Suppressor macrophage (primary cell): ENCODE measurements at regions not wholly inside any gene's neighbourhood (a gene's known extent, or its start where the extent isn't known, plus 50 kb on each side); places are given as distances from the start of the nearest gene placed in this dataset.
A peak's percentile ranks its signal among the peaks of the same experiment; 100 is the strongest.

Experiments used
- DNase-seq, 4 experiments: peaks; one replicate each; pipeline ENCODE4 v3.0.0-alpha.2; 2020 to 2022

DNA sequence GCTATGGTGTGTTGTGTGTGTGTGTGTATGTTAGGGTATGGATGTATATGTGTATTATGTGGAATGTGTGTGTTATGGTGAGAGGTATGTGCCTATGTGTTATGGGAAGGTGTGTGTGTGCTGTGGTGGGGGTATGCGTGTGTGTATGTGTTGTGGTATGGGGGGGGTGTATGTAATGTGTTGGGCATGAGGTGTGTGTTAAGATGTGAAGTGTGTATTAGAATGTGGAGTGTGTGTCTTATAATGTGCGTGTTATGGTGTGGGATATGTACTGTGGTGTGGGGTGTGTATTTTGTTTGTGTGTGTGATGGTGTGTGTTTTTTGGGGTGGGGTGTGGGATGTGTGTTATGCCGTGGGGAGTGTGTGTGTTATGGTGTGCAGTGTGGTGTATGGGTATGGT is 242.5 kb downstream of the RHOU start:
- DNase-seq: no peak

DNA sequence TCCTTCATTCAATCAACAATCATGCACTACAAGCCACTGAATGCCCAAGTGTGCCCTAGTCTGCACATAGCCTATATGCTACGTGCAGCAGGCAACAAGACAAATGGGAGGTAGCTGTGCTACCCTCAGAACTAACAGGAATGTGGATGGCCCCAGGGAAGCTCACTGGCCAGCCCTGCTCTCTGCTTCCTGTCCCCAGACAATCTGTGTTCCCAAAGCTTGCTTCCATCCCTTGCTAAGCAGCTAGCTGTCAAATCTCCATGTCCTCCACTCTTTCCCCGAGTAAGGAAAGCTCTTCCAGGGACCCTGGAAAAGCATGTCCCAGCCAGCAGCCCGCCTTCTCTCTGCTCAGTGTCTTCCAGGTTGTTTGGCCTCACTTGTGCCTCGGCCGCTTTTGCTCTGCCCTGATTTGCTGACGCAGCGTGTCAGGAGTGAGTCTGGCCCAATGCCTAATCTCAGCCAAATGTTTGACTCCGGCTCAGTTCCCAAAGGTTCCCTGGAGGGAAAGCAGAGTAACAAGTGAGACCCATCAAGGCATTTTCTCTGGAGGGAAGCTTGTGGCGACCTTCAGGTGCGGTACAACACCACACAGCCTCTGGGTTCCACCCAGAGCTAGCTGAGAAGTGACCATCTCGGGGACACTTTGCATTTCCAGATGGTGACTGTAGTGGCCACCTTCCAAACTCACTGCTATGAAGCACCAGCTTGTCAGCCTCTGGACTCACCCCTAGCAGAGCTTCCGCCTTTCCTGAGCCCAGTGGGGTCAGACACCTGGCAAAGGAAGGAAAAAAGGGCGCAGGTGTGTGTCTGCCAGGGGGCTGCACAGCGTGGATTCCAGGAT is 243.4 kb downstream of the RHOU start:
- DNase-seq: no peak

DNA sequence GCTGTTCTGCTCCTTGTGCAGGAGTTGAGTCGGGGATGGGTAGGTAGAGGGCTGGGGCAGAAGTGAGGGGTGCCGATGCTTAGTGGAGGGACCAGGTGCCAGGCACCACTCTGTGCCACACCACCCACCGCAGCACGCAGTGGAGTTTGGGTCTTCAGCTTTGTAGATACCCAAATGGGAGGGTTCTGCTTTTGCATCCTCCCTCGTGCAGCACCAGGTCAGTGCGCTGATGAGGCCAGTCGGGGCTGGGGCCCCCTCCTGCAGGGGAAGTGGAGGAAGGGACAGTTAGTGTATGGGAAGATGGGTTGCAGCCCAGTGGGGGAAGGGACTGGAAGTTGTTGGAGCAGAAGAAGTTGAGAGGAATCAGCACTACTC is 244.0 kb downstream of the RHOU start:
- peak in 3 of 4 experiments; percentile 33 to 52 (median 35) for DNase-seq

DNA sequence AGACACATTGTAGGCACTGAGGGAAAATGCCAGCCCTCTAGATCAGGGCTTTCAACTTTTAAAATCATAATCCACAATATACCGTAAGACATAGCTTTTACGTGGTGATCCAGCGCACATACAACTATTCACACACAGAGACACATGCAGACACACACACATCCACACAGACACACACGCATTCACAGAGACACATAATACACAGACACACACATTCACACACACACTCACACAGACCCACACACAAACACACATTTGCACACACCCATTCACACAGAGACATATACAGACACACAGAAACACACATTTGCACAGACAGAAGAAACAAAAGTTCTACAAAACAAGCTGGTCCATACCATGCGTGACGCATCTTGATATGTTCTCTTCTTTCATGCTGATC is 244.5 kb downstream of the RHOU start:
- DNase-seq: no peak

DNA sequence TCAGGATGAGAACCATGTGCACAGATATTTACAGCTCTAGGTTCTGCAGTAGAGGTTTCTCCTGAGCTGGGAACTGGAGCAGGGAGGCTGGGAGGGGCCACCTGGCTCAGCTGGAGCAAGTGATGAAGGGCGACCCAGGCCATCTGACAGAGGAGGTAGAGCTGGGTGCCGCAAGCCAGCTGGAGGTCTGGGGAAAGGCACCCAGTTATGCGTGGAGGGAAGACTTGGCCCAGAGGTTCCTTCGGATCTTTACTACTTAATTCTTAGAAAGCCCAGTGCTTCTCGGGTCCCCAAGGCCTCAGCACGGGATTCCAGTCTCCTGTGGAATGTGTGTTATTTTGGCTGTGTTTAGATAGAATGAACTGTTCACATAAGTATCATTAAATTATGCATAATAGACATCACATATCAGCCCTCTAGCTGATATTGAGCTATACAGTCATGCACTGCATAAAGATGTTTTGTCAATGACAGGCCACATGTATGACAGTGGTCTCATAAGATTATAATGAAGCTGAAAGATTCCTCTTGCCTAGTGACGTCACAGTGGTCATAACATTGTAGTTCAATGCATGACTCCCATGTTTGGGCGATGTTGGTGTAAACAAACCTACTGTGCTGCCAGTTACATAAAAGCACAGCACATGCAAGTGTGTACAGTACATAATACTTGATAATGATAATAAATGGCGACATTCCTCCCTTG is 245.1 kb downstream of the RHOU start:
- no peak for DNase-seq

DNA sequence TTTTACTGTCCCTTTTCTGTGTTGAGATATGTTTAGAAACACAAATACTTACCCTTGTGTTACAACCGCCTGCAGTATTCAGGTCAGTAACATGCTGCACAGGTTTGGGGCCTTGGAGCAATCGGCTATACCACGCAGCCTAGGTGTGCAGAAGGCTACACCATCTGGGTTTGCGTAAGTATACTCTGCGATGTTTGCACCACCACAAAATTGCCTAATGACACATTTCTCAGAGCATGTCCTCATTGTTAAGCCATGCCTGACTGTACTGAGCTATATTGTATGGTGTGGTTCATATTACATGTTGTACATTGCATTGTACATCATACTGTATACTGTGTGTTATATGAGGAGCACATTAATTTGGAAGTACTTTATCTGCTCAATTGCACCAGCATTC is 247.4 kb downstream of the RHOU start:
- peak in 2 of 4 experiments; percentile 22 to 36 for DNase-seq

DNA sequence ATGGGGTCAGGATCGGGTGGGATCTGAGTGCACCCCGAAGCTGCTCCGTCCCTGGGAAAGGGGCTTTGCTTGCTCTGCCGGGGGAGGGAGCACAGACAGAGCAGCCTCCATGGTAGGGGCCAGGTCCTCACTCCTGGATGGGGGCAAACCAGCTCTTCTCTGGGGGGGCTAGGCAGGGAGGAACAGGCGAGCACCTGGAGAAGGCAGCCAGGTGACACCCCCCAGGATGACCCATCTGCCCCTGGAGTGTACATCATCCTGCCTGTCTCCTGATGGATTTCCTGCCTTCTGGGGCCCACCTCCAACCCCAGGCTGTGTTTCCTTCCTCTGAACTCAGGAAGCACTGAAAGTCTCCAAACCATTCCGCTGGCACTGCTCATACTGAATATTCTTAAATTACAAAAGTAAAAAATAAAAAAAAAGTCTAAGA is 248.0 kb downstream of the RHOU start:
- no peak for DNase-seq

DNA sequence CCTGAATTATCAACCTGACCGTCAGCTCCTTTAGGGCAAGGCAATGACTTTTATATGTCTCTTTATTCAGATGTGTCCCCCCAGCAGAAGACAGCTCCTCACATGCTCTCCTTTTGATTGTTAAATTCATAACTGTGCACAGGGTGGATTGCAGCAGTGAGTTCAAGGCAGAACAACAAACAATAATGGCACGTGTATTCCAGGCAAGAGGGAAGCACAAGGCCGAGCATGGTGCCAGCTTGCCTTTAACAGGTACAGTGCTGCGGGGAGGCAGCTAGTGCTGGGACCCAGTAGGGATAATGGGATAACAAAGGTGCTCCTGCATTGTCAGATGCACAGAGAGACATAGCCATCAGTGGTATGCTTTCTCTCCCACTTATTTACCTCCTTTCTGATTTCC is 248.4 kb downstream of the RHOU start:
- DNase-seq: no peak

DNA sequence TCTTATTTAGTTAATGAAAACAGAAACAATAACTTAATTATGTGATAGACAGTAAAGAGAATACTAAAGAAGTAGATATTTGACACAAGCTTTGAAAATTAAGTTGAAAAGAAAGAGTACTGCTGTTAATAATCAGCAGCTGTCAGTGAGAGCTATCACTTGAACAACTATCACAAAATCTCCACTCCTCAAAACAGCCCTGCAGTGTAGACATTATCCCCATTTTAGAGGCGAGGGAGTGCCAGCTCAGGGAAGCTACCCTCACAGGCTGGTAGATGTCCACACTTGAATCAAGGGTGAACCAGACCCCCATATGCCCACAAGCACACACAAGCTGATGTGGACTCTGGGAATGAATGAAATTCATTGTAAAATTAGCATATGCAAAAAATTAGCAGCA is 248.8 kb downstream of the RHOU start:
- DNase-seq: no peak

DNA sequence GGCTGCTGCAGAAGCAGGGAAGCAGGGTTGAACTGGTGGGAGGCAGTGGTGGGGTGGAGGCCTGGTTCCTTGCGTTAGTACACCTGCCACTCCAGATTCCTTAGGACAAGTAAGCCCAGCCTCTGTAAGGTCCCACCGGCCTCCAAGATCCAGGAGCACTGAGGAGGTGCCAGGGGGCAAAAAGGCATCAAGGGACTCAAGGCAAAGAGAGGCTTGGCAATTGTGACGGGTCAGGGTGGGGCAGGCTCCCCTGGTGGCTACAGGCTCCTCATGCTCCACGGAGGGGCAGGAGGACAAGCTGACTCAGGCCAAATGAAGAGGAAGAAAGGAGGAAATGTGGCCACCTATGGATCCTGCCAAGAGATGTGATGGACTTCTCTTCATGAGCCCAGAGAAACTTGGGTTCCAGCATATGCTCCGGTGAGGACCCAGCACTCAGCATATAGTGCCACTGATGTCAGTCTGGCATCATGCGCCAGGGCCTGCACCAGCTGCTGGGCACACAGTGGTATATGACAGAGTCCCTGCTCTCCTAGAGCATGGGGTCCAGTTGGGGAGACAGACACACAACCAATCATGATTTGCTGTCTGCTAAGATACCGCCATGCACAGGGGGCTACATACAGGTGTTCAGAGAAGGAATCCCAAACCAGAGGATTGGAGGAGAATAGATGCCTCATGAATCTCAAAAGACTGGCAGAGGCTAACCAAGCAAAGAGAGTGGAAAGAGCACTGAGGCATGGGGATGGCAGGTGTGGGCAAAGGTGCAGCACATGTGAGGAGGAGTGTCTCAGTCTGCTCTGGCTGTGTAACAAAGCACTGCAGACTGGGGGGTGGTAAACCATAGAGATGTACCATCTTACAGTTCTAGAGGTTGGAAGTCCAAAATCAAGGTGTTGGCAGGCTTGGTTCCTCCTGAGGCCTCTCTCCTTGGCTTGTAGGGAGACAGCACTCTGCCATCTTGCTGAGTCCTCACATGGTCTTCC is 249.7 kb downstream of the RHOU start:
- no peak for DNase-seq

DNA sequence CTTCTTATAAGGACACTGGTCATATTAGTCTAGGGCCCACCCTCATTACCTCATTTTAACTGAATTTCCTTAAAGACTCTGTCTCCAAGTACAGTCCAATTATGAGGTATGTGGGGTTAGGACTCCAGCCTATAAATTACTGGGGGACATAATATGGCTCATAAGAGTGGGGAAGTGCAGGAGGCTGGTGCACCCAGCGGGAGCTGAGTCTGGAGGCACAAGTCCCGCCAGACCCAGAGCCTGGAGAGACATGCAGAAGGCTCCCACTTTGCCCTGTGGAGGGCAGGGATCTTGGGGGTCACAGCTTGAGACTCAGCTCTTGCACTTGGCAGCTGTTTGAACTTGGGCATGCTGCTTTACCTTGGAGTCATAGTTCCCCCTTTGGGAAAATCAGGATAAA is 250.4 kb downstream of the RHOU start:
- no peak for DNase-seq

DNA sequence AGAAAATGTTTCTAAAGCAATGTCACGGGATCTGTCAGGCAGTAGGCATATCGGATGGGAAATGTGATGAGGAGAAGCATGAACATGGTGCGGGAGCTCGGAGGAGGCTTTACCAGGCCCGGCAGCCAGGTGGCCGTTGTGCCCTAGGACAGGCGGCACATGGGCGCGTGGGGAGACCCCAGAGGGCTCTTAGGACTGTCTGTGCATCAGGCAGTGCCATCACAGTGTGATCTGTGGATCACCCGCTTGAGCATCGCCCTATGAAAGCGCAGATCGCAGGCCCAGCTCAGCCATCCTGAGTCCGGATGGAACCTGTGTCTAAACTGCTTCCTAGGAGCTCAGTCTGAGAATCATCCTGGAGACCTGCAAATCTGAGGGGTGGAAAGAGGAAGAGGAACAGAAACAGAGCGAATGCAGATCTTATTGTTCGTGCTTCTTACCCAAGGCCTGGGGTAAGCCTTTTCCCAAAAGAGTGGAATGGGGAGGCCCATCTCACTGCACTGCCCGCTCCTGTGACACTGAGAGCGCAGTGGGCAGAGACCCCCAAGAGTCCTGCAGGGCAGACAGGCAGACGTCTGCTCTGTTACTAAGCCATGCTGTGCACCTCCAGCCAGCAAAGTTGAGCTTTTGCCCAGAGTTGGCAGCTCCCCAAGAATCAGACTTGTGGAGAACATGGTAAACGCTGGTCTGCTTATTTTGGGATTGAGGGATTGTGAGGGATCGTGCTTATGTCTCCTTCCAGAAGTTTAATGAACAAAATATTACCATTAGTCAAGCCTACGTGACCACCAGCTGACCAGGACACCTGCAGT is 251.0 kb downstream of the RHOU start:
- DNase-seq: peak; percentile 30 to 76 (median 66)

DNA sequence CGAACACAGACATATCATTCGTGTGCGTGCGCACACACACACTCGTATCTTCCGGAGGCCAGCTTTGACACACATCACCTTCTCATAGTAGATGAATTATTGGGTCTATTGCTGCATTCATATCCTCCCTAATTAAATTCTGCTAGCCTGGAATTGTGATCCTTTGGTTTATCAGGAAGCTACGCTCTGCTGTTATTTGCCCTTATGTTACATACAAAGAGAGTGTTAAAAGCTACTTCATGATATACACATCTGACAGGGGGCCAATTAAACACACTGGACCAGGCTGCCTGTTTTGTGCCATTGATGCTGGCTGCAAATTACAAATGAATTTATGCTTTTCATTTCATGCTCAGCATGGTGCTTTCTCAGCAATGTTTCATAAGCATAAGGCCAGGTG is 252.0 kb downstream of the RHOU start:
- DNase-seq: no peak

DNA sequence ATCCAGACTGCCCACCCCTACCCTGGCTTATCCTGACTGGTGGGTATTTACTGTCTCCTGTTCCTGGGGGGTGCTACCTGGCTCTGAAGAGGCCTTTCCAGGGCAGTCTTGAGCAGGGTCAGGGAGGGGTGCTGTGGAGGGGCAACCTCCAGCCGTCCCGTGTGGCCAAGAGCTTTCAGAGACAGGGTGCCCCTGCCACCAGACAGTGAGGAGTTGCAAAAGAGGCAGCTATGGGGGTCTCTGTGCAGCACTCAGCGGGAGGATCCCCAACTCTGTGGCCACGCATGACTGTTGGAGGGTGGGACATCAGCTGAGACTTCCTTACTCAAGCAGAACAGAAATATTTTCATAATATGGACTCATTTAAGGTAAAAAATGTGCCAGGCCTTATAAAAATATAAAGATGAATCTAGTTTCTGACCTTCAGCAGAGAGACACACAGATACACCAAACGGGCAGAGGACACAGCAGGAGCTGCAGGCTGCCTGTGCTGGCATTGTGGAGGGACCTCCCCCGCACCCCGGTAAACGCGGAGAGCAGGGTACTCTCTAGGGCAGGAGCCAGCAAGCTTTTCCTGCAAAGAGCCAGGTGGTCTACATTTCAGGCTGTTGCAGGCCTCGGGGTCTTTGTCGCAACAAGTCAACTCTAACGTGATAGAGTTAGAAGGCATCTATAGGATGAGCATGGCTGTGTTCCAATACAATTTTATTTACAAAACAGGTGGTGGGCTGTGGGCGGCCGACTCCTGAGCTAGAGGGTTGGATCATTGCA is 252.6 kb downstream of the RHOU start:
- no peak for DNase-seq

DNA sequence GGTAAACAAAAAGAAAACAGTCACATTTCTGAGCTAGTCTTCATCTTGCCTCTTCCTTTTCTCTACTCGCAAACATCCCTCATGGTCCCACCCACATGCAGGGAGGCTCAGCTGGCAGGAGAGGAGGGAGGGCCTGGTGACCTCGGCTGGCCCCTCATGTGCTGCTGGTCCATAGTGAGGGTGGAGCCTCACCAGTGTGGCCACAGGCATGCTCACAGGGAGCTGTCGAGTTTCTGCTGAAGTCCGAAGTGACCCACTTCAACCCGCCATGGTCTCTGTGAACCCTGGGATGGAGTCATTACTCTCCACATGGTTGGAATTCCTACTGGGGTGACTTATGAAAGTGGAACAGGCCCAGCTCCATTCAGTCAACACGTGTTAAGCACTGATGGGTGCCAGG is 253.4 kb downstream of the RHOU start:
- DNase-seq: peak; percentile 57 to 80 (median 70)

DNA sequence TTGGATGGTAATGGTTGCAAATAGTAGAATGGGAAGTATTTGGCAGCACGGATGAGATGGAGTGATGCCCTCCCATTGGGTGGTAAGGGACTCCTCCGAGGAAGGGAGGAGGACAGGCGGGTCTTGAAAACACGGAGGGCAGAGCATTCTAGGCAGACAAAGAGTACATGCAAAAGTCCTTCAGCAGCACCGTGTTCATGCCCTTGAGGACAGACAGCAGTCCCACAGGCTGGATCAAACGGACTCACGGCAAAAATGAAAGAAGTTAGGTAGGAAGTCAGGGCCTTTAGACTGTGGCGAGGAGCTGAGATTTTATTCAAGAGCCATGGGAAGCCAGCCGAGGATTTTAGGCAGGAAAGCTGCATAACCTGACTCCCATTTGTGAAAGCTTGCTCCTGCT is 253.9 kb downstream of the RHOU start:
- no peak for DNase-seq

DNA sequence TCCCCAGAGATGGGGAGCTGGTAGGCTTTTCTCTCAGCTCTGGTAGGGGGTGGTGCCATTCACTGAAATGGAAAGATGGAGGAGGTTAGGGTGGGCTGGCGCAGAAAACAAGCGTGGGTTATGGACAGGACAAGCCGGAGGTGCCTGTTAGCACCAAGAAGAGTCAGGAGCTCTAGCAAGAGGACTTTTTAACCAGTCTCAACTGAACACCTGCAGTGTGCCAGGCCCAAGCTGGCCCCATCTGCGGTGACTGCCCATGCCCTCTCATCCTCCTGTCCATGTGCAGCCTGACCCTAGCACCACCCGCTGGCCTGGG is 254.4 kb downstream of the RHOU start:
- no peak for DNase-seq

DNA sequence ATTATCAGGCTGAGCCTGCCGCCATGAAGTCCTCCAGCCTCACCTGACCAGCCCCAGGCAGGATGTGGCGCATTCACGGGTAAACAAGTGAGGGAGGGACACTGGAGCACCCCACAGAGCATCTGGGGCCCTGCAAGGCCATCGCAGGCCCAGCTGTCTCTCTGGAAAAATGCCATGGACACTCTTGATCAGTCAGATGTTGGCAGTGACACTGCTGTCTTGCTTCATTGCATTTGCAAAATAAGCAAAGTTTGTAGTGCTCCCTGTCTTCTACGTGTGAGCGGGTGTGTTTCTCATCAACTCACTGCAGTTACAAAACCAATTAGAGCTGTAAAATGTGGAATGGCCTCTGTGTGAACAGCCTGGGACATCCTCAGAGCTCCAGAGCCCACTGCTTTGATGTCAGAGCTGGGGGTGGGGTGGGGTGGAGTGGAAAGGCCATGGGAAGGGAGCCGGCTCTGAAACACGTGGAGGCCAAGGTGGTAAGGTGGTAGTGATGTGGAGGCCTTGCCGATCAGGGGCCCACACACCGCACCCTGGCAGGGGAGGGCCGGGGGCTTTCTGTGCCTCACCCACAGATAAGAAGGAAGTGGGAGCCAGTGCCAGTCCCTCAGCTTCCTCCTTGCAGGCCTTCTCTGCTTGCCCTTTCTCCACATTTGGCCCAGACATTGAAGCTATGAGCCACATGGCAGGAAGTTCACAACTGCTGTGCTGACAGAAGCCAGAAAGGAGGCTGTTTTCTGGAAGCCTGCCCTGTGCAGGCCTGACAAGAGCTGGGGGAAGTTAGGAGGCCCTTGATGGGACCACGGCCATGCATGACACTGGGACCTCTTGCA is 254.9 kb downstream of the RHOU start:
- peak; percentile 89 to 96 (median 92) for DNase-seq

DNA sequence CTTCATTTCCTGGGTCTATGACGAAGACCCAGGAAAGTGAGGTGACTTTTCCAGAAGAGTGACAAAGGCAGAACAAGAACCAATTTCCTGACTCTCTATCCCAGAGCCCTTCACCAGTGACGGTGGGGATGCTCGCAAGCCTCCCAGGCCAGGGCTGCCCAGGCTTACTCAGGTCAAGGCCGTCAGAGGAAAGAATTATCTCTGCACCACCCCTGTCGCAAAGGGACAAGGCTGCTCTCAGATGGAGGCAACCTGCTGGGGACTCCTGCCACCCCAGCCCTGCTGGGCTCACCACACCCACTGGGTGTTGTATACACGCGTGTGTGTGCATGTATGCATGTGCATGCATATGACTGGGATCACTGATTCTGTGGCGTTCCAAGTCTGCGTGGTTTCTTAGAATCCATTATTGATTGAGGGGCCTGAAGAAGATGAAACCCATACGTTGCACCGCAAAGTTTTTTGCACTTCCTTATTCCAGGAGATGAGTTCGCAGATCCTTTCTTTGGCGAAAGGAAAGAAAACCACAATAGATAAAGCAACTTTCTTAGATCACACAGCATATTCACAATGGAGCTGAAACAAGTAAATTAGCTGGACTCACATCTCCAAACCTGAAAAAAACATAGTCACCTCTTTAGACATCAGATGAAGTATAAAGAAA is 255.8 kb downstream of the RHOU start:
- DNase-seq: peak in 3 of 4 experiments; percentile 34 to 64 (median 59)

DNA sequence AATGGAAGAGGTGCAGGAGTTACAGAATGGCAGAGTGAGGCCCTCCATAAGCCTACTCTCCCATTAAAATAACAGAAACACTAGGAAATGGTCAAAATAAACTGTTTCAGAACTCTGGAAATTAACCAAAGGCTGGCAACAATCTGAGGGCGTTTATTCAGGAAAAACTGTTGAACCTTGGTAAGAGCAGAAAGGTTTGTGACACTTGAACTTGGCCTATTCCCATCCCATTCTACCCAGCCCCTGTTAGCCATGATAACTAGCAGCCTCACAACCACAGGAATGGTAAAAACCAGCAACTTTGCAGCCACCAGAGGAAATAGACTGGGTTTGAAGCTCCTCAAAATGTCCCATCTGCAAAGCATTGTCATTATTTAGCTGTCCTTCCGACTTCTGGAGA is 256.8 kb downstream of the RHOU start:
- DNase-seq: no peak
